GM10248 (cell line): ENCODE measurements at regions not wholly inside any gene's neighbourhood (a gene's known extent, or its start where the extent isn't known, plus 50 kb on each side); places are given as distances from the start of the nearest gene placed in this dataset.

ENCODE experiments used
- CTCF ChIA-PET: fragments of 300-600 bp; sonication (Branson Sonifier 250); formaldehyde crosslinking; extraction: SDS; loops from one replicate; lab custom pipeline; 2021; ENCODE audit warnings: antibody characterized with exemption; lab: Yijun Ruan, JAX
- POLR2A ChIA-PET: fragments of 350-650 bp; sonication (Branson Sonifier 250); formaldehyde crosslinking; extraction: SDS; loops from one replicate; lab custom pipeline; 2020; ENCODE audit warnings: antibody characterized with exemption; lab: Yijun Ruan, JAX
- DNase-seq: peaks from one replicate; pipeline ENCODE4 v3.0.0; 2012; ENCODE audit errors: extremely low spot score
- CTCF ChIP-seq: IDR thresholded peaks from 2 replicates; pipeline ENCODE4 v1.5.1; 2012; ENCODE audit warnings: mild to moderate bottlenecking, low read depth; ENCODE audit errors: extremely low read depth, missing control alignments, control extremely low read depth

GRCh38 chr13:31853643-31854326 is 114.5 kb downstream of the RXFP2 start:
- DNase-seq = no peak
- POLR2A ChIA-PET = no interaction called here
- CTCF ChIA-PET = interaction anchor here (1.1 to 1.4 kb wide), 2 partner anchors 9 to 17 kb away, joined by 3 read pairs; no protein-coding TSS in a partner anchor
- no peak for TF ChIP-seq CTCF

GRCh38 chr13:31859571-31859970 is 120.2 kb downstream of the RXFP2 start:
- ChIA-PET CTCF (interaction anchor here (1.7 kb wide), 1 partner anchor 16 kb away, joined by 4 read pairs; no protein-coding TSS in a partner anchor), POLR2A (no interaction called here)
- no peak for DNase-seq
- no peak for TF ChIP-seq CTCF

GRCh38 chr13:31860002-31860401 is 120.7 kb downstream of the RXFP2 start:
- POLR2A ChIA-PET = no interaction called here

GRCh38 chr13:31862828-31863227 is 123.5 kb downstream of the RXFP2 start:
- no peak for TF ChIP-seq CTCF
- no peak for DNase-seq
- POLR2A ChIA-PET = interaction anchor here (0.7 kb wide), 1 partner anchor 332 kb away, joined by 3 read pairs; no protein-coding TSS in a partner anchor
- CTCF ChIA-PET = interaction anchor here (1.3 to 1.4 kb wide), 2 partner anchors 9 to 15 kb away, joined by 3 read pairs; no protein-coding TSS in a partner anchor

More at GRCh38 chr13:31860002-31860401, 120.7 kb downstream of the RXFP2 start:
- CTCF ChIA-PET = interaction anchor here (1.7 kb wide), 1 partner anchor 15 kb away, joined by 4 read pairs; no protein-coding TSS in a partner anchor
- no peak for TF ChIP-seq CTCF
- no peak for DNase-seq

DNA sequence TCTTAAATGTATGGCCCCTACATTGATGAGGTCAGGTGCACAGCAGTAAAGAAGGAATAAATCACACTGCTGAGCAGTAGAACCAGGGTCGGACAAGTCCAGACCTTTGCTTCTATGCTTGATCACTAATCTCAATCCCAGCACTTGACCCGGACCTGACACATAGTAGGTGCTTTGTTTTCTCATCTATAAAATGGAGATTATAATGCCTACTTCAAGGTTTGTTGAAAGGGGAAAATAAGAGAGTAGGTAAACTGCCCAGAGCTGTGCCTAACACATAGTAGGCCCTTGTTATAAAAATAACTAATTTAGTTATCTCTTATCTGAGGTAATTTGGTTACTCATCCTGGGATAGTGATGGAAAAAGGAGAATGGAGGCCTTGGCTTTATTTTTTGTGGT is 125.0 kb downstream of the RXFP2 start:
- TF ChIP-seq CTCF = no peak
- CTCF ChIA-PET = interaction anchor here (1.8 kb wide), 1 partner anchor 45 kb away, joined by 5 read pairs; no protein-coding TSS in a partner anchor
- POLR2A ChIA-PET = no interaction called here
- DNase-seq = no peak

DNA sequence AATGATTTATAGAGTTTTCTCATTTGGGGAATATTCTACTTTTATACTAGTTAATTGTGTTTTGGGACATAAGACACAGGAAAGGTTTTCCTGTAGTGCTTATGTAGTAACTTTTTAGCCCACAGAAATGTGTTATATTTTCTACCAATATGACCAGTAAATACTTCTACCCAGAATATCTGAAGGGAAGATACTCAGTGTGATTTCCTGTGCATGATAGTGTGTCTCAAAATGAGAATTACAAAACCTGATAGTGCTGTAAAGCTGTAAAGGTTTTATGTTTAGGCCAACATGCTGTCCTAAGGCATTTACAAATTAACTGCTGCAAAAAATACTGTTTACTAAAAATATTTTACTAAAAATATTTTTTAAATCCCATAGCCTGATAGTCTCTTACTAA is 126.8 kb downstream of the RXFP2 start:
- POLR2A ChIA-PET = no interaction called here
- CTCF ChIA-PET = no interaction called here
- no peak for TF ChIP-seq CTCF
- DNase-seq = no peak
